ENCODE measurements at regions not wholly inside any gene's neighbourhood (a gene's known extent, or its start where the extent isn't known, plus 50 kb on each side); places are given as distances from the start of the nearest gene placed in this dataset.

DNA sequence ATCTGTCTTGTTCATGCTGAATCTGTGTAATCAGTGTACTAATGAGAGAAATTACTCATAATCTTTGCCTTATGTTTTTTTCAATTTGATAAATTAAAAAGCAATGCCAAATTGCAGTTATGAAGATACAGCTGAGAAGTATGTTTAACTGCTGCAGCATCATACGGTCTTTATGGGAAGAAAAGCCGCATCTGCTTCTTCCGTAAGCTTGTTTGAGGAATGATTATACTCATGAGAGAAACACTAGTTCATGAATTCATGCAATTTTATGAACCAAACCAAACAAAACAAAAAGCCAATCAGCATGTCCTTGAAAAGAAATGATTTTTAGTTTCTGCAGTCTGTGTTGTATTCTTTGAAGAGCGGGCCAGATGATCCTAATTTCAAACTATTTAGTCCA, 275.9 kb upstream of the ARHGEF26 start:
- no peak for TF ChIP-seq ZNF274 (IDR thresholded peaks at IDR 0.05; ENCODE audit: low read depth, low read length)
- no peak for TF ChIP-seq SUZ12 (IDR thresholded peaks at IDR 0.05; ENCODE audit: extremely low read depth, insufficient read depth, insufficient read length)

All from NT2/D1 (cell line).